Neural progenitor cell (in vitro differentiated cells): ENCODE measurements at regions not wholly inside any gene's neighbourhood (a gene's known extent, or its start where the extent isn't known, plus 50 kb on each side); places are given as distances from the start of the nearest gene placed in this dataset.
A peak's percentile ranks its signal among the peaks of the same experiment; 100 is the strongest.

ENCODE experiments used
- DNase-seq: peaks from one replicate; pipeline ENCODE4 v3.0.0-alpha.2; 2016; ENCODE audit warnings: low spot score
- H2AFZ ChIP-seq: fragments of 200-600 bp; sonication (generic); replicated peaks from 2 replicates; pipeline ENCODE4 v1.6.1; 2016; ENCODE audit warnings: antibody characterized with exemption
- H3F3A ChIP-seq: fragments of 200-600 bp; sonication (generic); 2 replicates; pipeline ENCODE4 v1.6.1; 2016; ENCODE audit warnings: antibody characterized with exemption, low read depth
- H3K27ac ChIP-seq: fragments of 200-600 bp; sonication (generic); 2 replicates; pipeline ENCODE4 v1.5.1; 2016; ENCODE audit warnings: mild to moderate bottlenecking
- H3K27me3 ChIP-seq: fragments of 200-600 bp; sonication (generic); 2 replicates; pipeline ENCODE4 v1.6.1; 2016; ENCODE audit warnings: mild to moderate bottlenecking, moderate library complexity
- H3K36me3 ChIP-seq: fragments of 200-600 bp; sonication (generic); 2 replicates; pipeline ENCODE4 v1.5.1; 2016
- H3K4me1 ChIP-seq: fragments of 200-600 bp; sonication (generic); 2 replicates; pipeline ENCODE4 v1.6.1; 2016; ENCODE audit warnings: mixed run types
- H3K4me2 ChIP-seq: fragments of 200-600 bp; sonication (generic); 2 replicates; pipeline ENCODE4 v1.6.1; 2016
- H3K4me3 ChIP-seq: fragments of 200-600 bp; sonication (generic); 2 replicates; pipeline ENCODE4 v1.5.1; 2016
- H3K79me2 ChIP-seq: fragments of 200-600 bp; sonication (generic); 2 replicates; pipeline ENCODE4 v1.6.1; 2016; ENCODE audit warnings: low read depth
- H3K9ac ChIP-seq: fragments of 200-600 bp; sonication (generic); 2 replicates; pipeline ENCODE4 v1.6.1; 2016
- H3K9me3 ChIP-seq: fragments of 200-600 bp; sonication (generic); 2 replicates; pipeline ENCODE4 v1.5.1; 2016; ENCODE audit warnings: low read depth
- H4K20me1 ChIP-seq: fragments of 200-600 bp; sonication (generic); 2 replicates; pipeline ENCODE4 v1.6.1; 2016; ENCODE audit warnings: low read depth
- H3K27ac Mint-ChIP-seq: 3 replicates; pipeline ENCODE4 v1.8.0; 2021; ENCODE audit warnings: mixed read lengths
- H3K27me3 Mint-ChIP-seq: 2 replicates; pipeline ENCODE4 v1.8.0; 2022; ENCODE audit warnings: low read depth, mild to moderate bottlenecking, inconsistent platforms, moderate library complexity, mixed read lengths; ENCODE audit not compliant: insufficient read depth
- H3K36me3 Mint-ChIP-seq: 3 replicates; pipeline ENCODE4 v1.8.0; 2021; ENCODE audit warnings: mixed read lengths
- H3K4me1 Mint-ChIP-seq: 3 replicates; pipeline ENCODE4 v1.8.0; 2021; ENCODE audit warnings: mixed read lengths
- H3K4me3 Mint-ChIP-seq: 3 replicates; pipeline ENCODE4 v1.8.0; 2021; ENCODE audit warnings: mild to moderate bottlenecking, moderate library complexity, mixed read lengths
- H3K9me3 Mint-ChIP-seq: 3 replicates; pipeline ENCODE4 v1.8.0; 2020; ENCODE audit warnings: mixed read lengths
- EZH2 ChIP-seq: fragments of 200-600 bp; sonication (generic); IDR thresholded peaks from 2 replicates; pipeline ENCODE4 v1.6.1; 2017; ENCODE audit warnings: antibody characterized with exemption, mild to moderate bottlenecking, moderate library complexity
- EZH2phosphoT487 ChIP-seq: fragments of 200-600 bp; sonication (generic); IDR thresholded peaks from 2 replicates; pipeline ENCODE4 v1.6.1; 2017; ENCODE audit warnings: antibody characterized with exemption
- TF ChIP-seq, protein P1 (sequence below): fragments of 200-600 bp; sonication (generic); IDR thresholded peaks from 2 replicates; pipeline ENCODE4 v1.5.1; 2017; ENCODE audit warnings: antibody characterized with exemption, mild to moderate bottlenecking

DNA sequence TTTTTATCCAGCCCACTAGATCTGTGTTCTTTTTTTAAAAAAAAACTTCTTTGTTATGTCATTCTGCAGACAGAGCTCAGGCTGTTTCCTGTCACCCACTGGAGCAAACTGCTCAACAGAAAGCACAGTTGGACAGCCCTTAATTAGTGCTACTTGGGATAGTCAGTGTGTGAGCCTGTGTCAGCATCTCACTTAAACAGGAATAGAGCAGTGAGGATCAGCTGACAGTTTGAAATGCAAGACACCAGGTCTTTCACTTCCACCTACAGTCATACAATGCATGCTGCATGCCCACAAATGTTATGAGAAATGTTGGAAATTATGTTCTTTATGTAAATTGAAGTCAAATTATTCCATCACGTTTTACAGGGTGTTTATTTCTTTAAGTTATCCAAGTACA, 174.9 kb downstream of the NR4A2 start:
- Mint-ChIP-seq H3K9me3 (no peaks in the 10 kb centered on the region), H3K4me3 (no peak overlapping the region), H3K27me3 (peaks cover 2% of the 10 kb centered on the region), H3K4me1 (peaks cover 20% of the 10 kb centered on the region), H3K27ac (no peak overlapping the region), H3K36me3 (no peaks in the 10 kb centered on the region)
- Histone ChIP-seq H3K4me3 (no peak overlapping the region), H3K4me1 (peaks cover 17% of the 10 kb centered on the region), H3K79me2 (no peaks in the 10 kb centered on the region), H2AFZ (no peak overlapping the region), H3K27ac (no peak overlapping the region), H3K36me3 (no peaks in the 10 kb centered on the region), H3K27me3 (no peaks in the 10 kb centered on the region), H3K4me2 (no peak overlapping the region), H3K9me3 (no peaks in the 10 kb centered on the region), H3K9ac (no peak overlapping the region), H3F3A (no peaks in the 10 kb centered on the region), H4K20me1 (peaks cover 2% of the 10 kb centered on the region)
- DNase-seq = peak; percentile 66
- no peak for TF ChIP-seq EZH2phosphoT487
- TF ChIP-seq, protein P1, sequence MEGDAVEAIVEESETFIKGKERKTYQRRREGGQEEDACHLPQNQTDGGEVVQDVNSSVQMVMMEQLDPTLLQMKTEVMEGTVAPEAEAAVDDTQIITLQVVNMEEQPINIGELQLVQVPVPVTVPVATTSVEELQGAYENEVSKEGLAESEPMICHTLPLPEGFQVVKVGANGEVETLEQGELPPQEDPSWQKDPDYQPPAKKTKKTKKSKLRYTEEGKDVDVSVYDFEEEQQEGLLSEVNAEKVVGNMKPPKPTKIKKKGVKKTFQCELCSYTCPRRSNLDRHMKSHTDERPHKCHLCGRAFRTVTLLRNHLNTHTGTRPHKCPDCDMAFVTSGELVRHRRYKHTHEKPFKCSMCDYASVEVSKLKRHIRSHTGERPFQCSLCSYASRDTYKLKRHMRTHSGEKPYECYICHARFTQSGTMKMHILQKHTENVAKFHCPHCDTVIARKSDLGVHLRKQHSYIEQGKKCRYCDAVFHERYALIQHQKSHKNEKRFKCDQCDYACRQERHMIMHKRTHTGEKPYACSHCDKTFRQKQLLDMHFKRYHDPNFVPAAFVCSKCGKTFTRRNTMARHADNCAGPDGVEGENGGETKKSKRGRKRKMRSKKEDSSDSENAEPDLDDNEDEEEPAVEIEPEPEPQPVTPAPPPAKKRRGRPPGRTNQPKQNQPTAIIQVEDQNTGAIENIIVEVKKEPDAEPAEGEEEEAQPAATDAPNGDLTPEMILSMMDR = peak; percentile 19

DNA sequence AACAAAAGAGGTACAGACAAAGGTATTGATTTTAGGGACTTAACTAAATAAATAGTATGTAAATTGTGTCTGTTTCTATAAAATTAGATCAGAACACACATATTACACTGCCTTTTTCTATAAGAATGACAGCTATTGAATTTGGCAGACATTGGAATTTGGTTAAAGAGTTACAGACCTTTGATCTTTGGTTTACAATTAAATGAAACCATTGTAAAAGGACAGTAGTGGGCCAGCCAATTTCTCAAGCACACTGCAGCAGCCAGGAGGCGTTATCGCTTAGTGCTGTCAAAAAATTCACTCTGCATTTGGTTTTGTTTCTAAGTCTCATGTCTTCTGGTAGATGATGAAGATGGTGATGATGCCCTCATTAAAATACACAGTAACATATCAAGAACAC, 175.9 kb downstream of the NR4A2 start:
- no peak overlapping the region for H3K27ac Mint-ChIP-seq
- H3K36me3 ChIP-seq = no peaks in the 10 kb centered on the region
- H3K4me3 ChIP-seq = no peak overlapping the region
- peaks cover 2% of the 10 kb centered on the region for H4K20me1 ChIP-seq
- no peak overlapping the region for H3K4me3 Mint-ChIP-seq
- no peaks in the 10 kb centered on the region for H3K27me3 ChIP-seq
- H3F3A ChIP-seq = no peaks in the 10 kb centered on the region
- peak; percentile 33 for DNase-seq
- no peaks in the 10 kb centered on the region for H3K9me3 ChIP-seq
- peaks cover 20% of the 10 kb centered on the region for H3K4me1 Mint-ChIP-seq
- H3K36me3 Mint-ChIP-seq = no peaks in the 10 kb centered on the region
- H2AFZ ChIP-seq = no peak overlapping the region
- peaks cover 2% of the 10 kb centered on the region for H3K27me3 Mint-ChIP-seq
- H3K27ac ChIP-seq = no peak overlapping the region
- H3K4me2 ChIP-seq = peak overlapping the region; percentile 51
- H3K79me2 ChIP-seq = no peaks in the 10 kb centered on the region
- no peak overlapping the region for H3K9ac ChIP-seq
- peaks cover 17% of the 10 kb centered on the region for H3K4me1 ChIP-seq
- H3K9me3 Mint-ChIP-seq = no peaks in the 10 kb centered on the region
- TF ChIP-seq EZH2 (no peak), EZH2phosphoT487 (no peak)
- TF ChIP-seq, protein P1 = peak; percentile 33

DNA sequence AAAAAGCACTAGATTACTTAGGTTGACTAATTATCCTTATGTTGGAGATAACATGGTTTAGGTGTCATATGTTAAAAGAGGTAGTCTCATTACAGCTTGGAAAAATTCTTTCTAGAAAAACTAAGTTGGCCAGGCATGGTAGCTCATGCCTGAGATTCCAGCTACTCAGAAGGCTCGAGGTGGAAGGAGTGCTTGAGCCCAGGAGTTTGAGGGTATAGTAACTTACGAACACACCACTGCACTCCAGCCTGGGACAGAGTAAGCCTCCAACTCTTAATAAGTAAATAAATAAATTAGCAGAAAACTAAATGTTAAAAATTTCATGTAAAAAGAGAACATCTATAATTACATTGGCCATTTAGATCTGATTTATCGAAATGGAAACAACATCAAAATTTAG, 177.2 kb downstream of the NR4A2 start:
- Histone ChIP-seq H3K36me3 (no peaks in the 10 kb centered on the region), H3K4me1 (peaks cover 17% of the 10 kb centered on the region), H3K79me2 (no peaks in the 10 kb centered on the region), H3K9me3 (no peaks in the 10 kb centered on the region), H3K9ac (no peak overlapping the region), H3K4me3 (no peak overlapping the region), H4K20me1 (peaks cover 2% of the 10 kb centered on the region), H2AFZ (no peak overlapping the region), H3F3A (no peaks in the 10 kb centered on the region), H3K4me2 (no peak overlapping the region), H3K27ac (no peak overlapping the region), H3K27me3 (no peaks in the 10 kb centered on the region)
- Mint-ChIP-seq H3K27me3 (peaks cover 2% of the 10 kb centered on the region), H3K9me3 (no peaks in the 10 kb centered on the region), H3K27ac (no peak overlapping the region), H3K4me3 (no peak overlapping the region), H3K4me1 (peaks cover 20% of the 10 kb centered on the region), H3K36me3 (no peaks in the 10 kb centered on the region)
- no peak for DNase-seq
- TF ChIP-seq, protein P1 = no peak
- TF ChIP-seq EZH2phosphoT487 = no peak
- no peak for TF ChIP-seq EZH2

DNA sequence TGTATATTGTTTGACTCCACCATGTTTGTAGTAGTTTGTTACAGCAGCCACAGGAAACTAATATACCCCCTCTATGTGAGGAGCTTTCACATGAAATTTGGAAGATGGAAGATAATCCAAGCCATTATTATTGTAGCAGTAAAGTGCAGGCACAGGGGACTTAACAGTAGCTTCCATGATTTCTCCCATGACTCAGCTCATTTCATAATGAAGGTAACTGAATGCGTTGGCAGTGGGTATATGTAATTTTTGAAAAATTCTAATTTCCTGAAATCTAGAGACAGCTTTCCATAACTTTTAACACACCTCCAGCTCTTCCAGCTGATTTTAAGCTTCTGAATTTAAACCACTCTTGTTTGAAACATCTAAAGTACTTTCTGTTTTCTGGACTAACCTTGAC, 181.2 kb downstream of the NR4A2 start:
- Histone ChIP-seq H3F3A (no peaks in the 10 kb centered on the region), H3K36me3 (no peaks in the 10 kb centered on the region), H3K4me1 (peaks cover under 1% of the 10 kb centered on the region), H3K27ac (no peak overlapping the region), H3K4me3 (no peak overlapping the region), H3K27me3 (no peaks in the 10 kb centered on the region), H3K9me3 (no peaks in the 10 kb centered on the region), H3K79me2 (no peaks in the 10 kb centered on the region), H3K4me2 (no peak overlapping the region), H2AFZ (no peak overlapping the region), H4K20me1 (no peaks in the 10 kb centered on the region), H3K9ac (no peak overlapping the region)
- no peak overlapping the region for H3K27ac Mint-ChIP-seq
- no peak for DNase-seq
- no peaks in the 10 kb centered on the region for H3K36me3 Mint-ChIP-seq
- no peak overlapping the region for H3K4me3 Mint-ChIP-seq
- peaks cover 3% of the 10 kb centered on the region for H3K9me3 Mint-ChIP-seq
- TF ChIP-seq EZH2 (no peak), EZH2phosphoT487 (no peak)
- TF ChIP-seq, protein P1 = no peak
- H3K27me3 Mint-ChIP-seq = peaks cover 3% of the 10 kb centered on the region
- H3K4me1 Mint-ChIP-seq = no peaks in the 10 kb centered on the region
